Glutamatergic neuron (in vitro differentiated cells): ENCODE measurements at regions not wholly inside any gene's neighbourhood (a gene's known extent, or its start where the extent isn't known, plus 50 kb on each side); places are given as distances from the start of the nearest gene placed in this dataset.

Experiments
- DNase-seq: peaks from one replicate; pipeline ENCODE4 v3.0.0; 2022
- H3K27ac Mint-ChIP-seq: one replicate; pipeline ENCODE4 v1.8.0; 2020; ENCODE audit warnings: mild to moderate bottlenecking, mixed read lengths, inconsistent platforms; ENCODE audit not compliant: unreplicated experiment
- H3K27me3 Mint-ChIP-seq: one replicate; pipeline ENCODE4 v1.8.0; 2020; ENCODE audit warnings: mild to moderate bottlenecking, moderate library complexity, mixed read lengths, inconsistent platforms; ENCODE audit not compliant: unreplicated experiment
- H3K36me3 Mint-ChIP-seq: one replicate; pipeline ENCODE4 v1.8.0; 2020; ENCODE audit warnings: mild to moderate bottlenecking, mixed read lengths, inconsistent platforms; ENCODE audit not compliant: unreplicated experiment
- H3K4me1 Mint-ChIP-seq: one replicate; pipeline ENCODE4 v1.8.0; 2020; ENCODE audit warnings: mild to moderate bottlenecking, low read depth, mixed read lengths, inconsistent platforms; ENCODE audit not compliant: unreplicated experiment
- H3K4me3 Mint-ChIP-seq: one replicate; pipeline ENCODE4 v1.8.0; 2020; ENCODE audit warnings: mild to moderate bottlenecking, mixed read lengths, inconsistent platforms; ENCODE audit not compliant: unreplicated experiment
- H3K9me3 Mint-ChIP-seq: one replicate; pipeline ENCODE4 v1.8.0; 2020; ENCODE audit warnings: mild to moderate bottlenecking, moderate library complexity, mixed read lengths, inconsistent platforms; ENCODE audit not compliant: unreplicated experiment
- TF ChIP-seq, protein P1 (sequence below): fragments of 200-600 bp; sonication (generic); IDR thresholded peaks from one replicate; pipeline ENCODE4 v1.5.0; 2021; ENCODE audit not compliant: partially characterized antibody, unreplicated experiment

DNA sequence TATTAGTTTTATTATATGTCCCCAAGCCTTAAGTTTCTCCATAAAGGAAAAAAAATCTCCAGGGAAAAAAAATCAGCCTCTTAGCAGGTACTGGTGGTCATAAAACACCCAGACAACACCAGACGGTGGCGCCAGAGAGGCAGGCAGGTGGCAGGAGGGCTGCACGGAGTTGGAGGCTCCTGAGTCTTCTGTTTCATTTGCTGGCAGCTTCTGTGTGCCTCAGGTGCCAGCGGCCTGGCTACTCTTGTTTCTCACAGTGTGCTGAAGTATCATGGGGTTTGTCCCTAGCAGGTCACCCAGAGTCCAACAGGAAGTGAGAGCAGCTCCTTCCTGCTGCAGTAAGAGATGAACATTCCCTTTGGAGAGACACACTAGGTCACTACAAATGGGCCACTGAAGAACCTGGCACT lies 123.3 kb upstream of the GADD45A start:
- DNase-seq = peak; percentile 96
- Mint-ChIP-seq H3K27me3 (no peaks in the 10 kb centered on the region), H3K9me3 (peaks cover 1% of the 10 kb centered on the region), H3K4me3 (no peak overlapping the region), H3K27ac (no peak overlapping the region), H3K36me3 (no peaks in the 10 kb centered on the region), H3K4me1 (peaks cover 2% of the 10 kb centered on the region)
- TF ChIP-seq, protein P1, sequence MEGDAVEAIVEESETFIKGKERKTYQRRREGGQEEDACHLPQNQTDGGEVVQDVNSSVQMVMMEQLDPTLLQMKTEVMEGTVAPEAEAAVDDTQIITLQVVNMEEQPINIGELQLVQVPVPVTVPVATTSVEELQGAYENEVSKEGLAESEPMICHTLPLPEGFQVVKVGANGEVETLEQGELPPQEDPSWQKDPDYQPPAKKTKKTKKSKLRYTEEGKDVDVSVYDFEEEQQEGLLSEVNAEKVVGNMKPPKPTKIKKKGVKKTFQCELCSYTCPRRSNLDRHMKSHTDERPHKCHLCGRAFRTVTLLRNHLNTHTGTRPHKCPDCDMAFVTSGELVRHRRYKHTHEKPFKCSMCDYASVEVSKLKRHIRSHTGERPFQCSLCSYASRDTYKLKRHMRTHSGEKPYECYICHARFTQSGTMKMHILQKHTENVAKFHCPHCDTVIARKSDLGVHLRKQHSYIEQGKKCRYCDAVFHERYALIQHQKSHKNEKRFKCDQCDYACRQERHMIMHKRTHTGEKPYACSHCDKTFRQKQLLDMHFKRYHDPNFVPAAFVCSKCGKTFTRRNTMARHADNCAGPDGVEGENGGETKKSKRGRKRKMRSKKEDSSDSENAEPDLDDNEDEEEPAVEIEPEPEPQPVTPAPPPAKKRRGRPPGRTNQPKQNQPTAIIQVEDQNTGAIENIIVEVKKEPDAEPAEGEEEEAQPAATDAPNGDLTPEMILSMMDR = peak; percentile 82

DNA sequence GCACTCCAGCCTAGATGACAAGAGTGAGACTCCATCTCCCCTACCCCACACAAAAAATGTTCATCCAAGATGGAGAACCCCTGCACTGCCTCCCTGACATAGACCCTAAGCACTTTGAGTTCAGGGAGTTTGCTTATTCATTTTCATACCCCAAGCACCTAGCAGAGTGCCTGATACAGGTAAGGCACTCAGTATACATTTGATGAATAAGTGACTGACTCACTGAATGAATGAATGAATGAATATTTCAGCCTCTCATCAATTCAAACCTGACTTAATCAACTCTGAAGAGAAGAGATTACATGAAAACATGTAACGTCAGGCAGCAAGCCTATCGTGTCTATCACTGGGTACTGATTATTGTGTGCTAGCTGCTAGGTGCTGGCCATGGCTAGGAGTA lies 121.3 kb upstream of the GADD45A start:
- TF ChIP-seq, protein P1 = no peak
- Mint-ChIP-seq H3K4me3 (no peak overlapping the region), H3K36me3 (no peaks in the 10 kb centered on the region), H3K27me3 (no peaks in the 10 kb centered on the region), H3K4me1 (peaks cover 4% of the 10 kb centered on the region), H3K9me3 (peaks cover 1% of the 10 kb centered on the region), H3K27ac (no peak overlapping the region)
- no peak for DNase-seq

DNA sequence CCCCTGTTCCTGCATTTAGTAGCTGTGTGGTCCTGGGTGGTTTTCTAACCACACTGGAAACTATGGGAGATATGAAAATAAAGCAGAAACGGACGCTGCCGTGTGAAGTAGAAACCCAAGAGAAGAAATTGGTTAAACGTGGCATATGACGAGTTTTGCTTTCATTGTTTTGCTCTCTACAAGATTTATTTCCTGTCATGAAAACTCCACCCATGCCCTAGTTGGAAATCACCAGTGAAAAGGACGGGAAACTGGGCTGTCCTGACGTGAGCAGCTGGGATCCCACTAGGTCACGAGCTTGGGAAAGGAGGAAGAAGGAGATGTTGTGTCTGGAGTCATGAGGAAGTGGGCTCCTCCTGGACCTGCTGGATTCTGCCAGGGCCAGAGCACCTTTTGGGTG lies 120.8 kb upstream of the GADD45A start:
- Mint-ChIP-seq H3K4me1 (peaks cover 4% of the 10 kb centered on the region), H3K27me3 (no peaks in the 10 kb centered on the region), H3K36me3 (no peaks in the 10 kb centered on the region), H3K4me3 (no peak overlapping the region), H3K9me3 (peaks cover 1% of the 10 kb centered on the region), H3K27ac (no peak overlapping the region)
- no peak for DNase-seq
- TF ChIP-seq, protein P1 = no peak

DNA sequence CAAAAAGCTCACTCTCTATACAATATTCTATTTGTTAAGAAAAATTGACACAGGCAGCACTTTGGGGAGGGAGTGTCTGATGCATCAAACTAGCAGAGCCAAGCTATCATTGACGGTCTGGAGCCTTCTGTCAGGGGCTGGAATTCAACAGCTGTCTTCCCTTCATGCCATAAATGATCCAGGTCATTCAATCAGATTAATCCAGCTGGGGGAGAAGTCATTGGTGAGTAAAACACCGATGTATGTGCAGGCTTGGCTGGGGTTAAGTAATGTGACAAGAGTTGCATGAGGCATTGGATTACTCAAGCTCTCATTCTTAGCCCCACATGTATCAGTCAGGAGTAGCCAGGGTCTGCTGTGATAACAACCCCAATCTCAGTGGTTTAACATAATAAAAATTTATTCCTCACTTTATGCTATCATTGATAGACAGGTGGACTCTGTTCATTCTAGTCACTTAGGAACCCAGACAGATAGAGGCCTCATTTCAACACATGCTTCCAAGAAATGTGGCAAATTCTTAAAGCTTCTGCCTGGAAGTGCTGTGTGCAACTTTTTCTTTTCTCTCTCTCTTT lies 118.1 kb upstream of the GADD45A start:
- peaks cover 3% of the 10 kb centered on the region for H3K27me3 Mint-ChIP-seq
- H3K36me3 Mint-ChIP-seq = no peaks in the 10 kb centered on the region
- no peak overlapping the region for H3K27ac Mint-ChIP-seq
- TF ChIP-seq, protein P1 = no peak
- H3K4me3 Mint-ChIP-seq = no peak overlapping the region
- peaks cover 2% of the 10 kb centered on the region for H3K4me1 Mint-ChIP-seq
- no peak for DNase-seq
- H3K9me3 Mint-ChIP-seq = peaks cover 1% of the 10 kb centered on the region

DNA sequence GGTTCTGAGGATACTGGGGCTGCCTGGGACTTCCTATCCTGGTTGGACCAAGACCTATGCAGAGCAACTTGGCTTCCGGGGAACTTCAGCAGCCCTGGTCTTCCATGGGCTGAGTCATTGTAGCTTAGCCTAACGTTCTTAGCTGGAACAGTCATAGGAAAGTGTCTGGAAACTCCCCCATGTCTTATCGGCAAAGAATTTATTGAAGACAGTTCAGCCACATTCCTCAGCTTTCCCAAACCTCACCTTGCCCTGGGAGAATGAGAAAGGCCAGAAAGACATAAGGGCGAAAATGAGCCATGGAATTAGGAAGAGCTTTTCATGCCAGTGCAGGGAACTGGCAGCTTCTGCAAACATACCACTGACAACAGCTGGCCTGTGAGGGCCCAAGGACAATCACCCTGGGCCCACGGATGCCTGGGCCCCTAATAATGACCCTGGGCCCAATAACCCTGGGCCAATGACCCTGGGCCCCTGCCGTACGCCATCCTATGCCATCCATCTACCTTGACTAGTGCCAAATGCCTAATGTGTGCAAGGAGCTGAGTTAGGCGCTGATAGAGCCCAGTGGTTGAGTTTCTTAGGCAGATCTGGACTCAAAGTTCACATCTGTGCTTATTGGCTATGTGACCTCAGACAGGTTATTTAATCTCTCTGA lies 114.4 kb upstream of the GADD45A start:
- no peak for DNase-seq
- Mint-ChIP-seq H3K4me3 (no peak overlapping the region), H3K4me1 (peaks cover 6% of the 10 kb centered on the region), H3K27me3 (peaks cover 5% of the 10 kb centered on the region), H3K36me3 (peaks cover 4% of the 10 kb centered on the region), H3K27ac (no peak overlapping the region), H3K9me3 (no peaks in the 10 kb centered on the region)
- TF ChIP-seq, protein P1 = no peak
